Endothelial cell of umbilical vein (primary cell): ENCODE measurements at regions not wholly inside any gene's neighbourhood (a gene's known extent, or its start where the extent isn't known, plus 50 kb on each side); places are given as distances from the start of the nearest gene placed in this dataset.

Source experiments
- CTCF ChIP-seq, 2 donors: IDR thresholded peaks; 1 replicate in 1 of 2; 2 replicates in 1 of 2; pipeline ENCODE4 v1.5.1; 2011; ENCODE audit warnings: low read length in 2 of 2, mild to moderate bottlenecking in 2 of 2, moderate library complexity in 2 of 2, control low read depth in 1 of 2, inconsistent platforms in 1 of 2, low read depth in 1 of 2; ENCODE audit not compliant: insufficient read depth in 1 of 2; ENCODE audit errors: extremely low read depth in 1 of 2
- EZH2 ChIP-seq: IDR thresholded peaks from 2 replicates; pipeline ENCODE4 v1.6.1; 2012; ENCODE audit warnings: borderline replicate concordance, low read depth, mild to moderate bottlenecking, moderate library complexity, low read length, inconsistent platforms; ENCODE audit not compliant: severe bottlenecking
- FOS ChIP-seq: IDR thresholded peaks from 2 replicates; pipeline ENCODE4 v1.6.1; 2011; ENCODE audit warnings: mild to moderate bottlenecking, low read length, moderate library complexity, borderline replicate concordance; ENCODE audit not compliant: insufficient read depth
- JUN ChIP-seq: IDR thresholded peaks from 2 replicates; pipeline ENCODE4 v1.6.1; 2011; ENCODE audit warnings: borderline replicate concordance, low read depth; ENCODE audit not compliant: insufficient read length, insufficient read depth
- MAX ChIP-seq: IDR thresholded peaks from 2 replicates; pipeline ENCODE4 v1.6.1; 2011; ENCODE audit not compliant: insufficient read depth, insufficient read length
- POLR2A ChIP-seq: IDR thresholded peaks from 2 replicates; pipeline ENCODE4 v1.6.1; 2012; ENCODE audit warnings: low read depth, mild to moderate bottlenecking, control low read depth, low read length
- POLR2AphosphoS5 ChIP-seq: IDR thresholded peaks from 2 replicates; pipeline ENCODE4 v1.6.1; 2012; ENCODE audit warnings: low read depth, mild to moderate bottlenecking, control low read depth, low read length, moderate library complexity; ENCODE audit not compliant: insufficient read depth

GRCh38 chr6:21398741-21399325, 194.7 kb upstream of the SOX4 start:
- TF ChIP-seq POLR2A: no peak
- TF ChIP-seq JUN: no peak
- no peak for TF ChIP-seq CTCF (IDR thresholded peaks at IDR 0.05; ENCODE audit: extremely low read depth in 1 of 2, insufficient read depth in 1 of 2, low read depth in 1 of 2, low read length in 2 of 2)
- TF ChIP-seq EZH2: no peak
- TF ChIP-seq POLR2AphosphoS5: no peak
- no peak for TF ChIP-seq MAX
- TF ChIP-seq FOS: no peak
